NCI-H446 (cell line): ENCODE measurements at regions not wholly inside any gene's neighbourhood (a gene's known extent, or its start where the extent isn't known, plus 50 kb on each side); places are given as distances from the start of the nearest gene placed in this dataset.
"Not testable (repeated sequence)": the region's sequence is repeated elsewhere in the genome, so short reads cannot be mapped to it uniquely, and the experiment has no call there.

Experiments used
- DNase-seq, 2 experiments: peaks; one replicate each; lab custom pipeline; 2025; lab: John Stamatoyannopoulos, UW

- DNase-seq = no peak
Measured at GRCh38 chr1:94672934-94673333, 131.4 kb upstream of the F3 start.

- DNase-seq = no peak
Measured at GRCh38 chr1:94672001-94672400, 130.4 kb upstream of the F3 start.

- DNase-seq = no peak
Measured at GRCh38 chr1:94670273-94670672, 128.7 kb upstream of the F3 start.

GRCh38 chr1:94669198-94669597, 127.6 kb upstream of the F3 start:
- no peak for DNase-seq

- DNase-seq = no peak
Measured at GRCh38 chr1:94668528-94668927, 127.0 kb upstream of the F3 start.

- DNase-seq = no peak
Measured at GRCh38 chr1:94667818-94668217, 126.3 kb upstream of the F3 start.

- DNase-seq = no peak
Measured at GRCh38 chr1:94666797-94667196, 125.2 kb upstream of the F3 start.

GRCh38 chr1:94661431-94661932, 119.9 kb upstream of the F3 start:
- DNase-seq = no peak

GRCh38 chr1:94660994-94661393, 119.4 kb upstream of the F3 start:
- DNase-seq = no peak

GRCh38 chr1:94660258-94660657, 118.7 kb upstream of the F3 start:
- DNase-seq = no peak

GRCh38 chr1:94659202-94659601, 117.6 kb upstream of the F3 start:
- not testable (repeated sequence) for DNase-seq

- no peak for DNase-seq
Measured at GRCh38 chr1:94658221-94658620, 116.7 kb upstream of the F3 start.

- not testable (repeated sequence) for DNase-seq
Measured at GRCh38 chr1:94657776-94658175, 116.2 kb upstream of the F3 start.

GRCh38 chr1:94656967-94657366, 115.4 kb upstream of the F3 start:
- DNase-seq = no peak

- no peak for DNase-seq
Measured at GRCh38 chr1:94654919-94655318, 113.4 kb upstream of the F3 start.

GRCh38 chr1:94654459-94654858, 112.9 kb upstream of the F3 start:
- DNase-seq = no peak

GRCh38 chr1:94654031-94654430, 112.5 kb upstream of the F3 start:
- no peak for DNase-seq

GRCh38 chr1:94653454-94653853, 111.9 kb upstream of the F3 start:
- DNase-seq = no peak

- DNase-seq = no peak
Measured at GRCh38 chr1:94651076-94651475, 109.5 kb upstream of the F3 start.

- DNase-seq = no peak
Measured at GRCh38 chr1:94650301-94650700, 108.7 kb upstream of the F3 start.

GRCh38 chr1:94648225-94649007, 106.9 kb upstream of the F3 start:
- DNase-seq = no peak

GRCh38 chr1:94646786-94647555, 105.4 kb upstream of the F3 start:
- DNase-seq = no peak

- DNase-seq = no peak
Measured at GRCh38 chr1:94646141-94646643, 104.6 kb upstream of the F3 start.
